ENCODE measurements at regions not wholly inside any gene's neighbourhood (a gene's known extent, or its start where the extent isn't known, plus 50 kb on each side); places are given as distances from the start of the nearest gene placed in this dataset.
"Not testable (repeated sequence)": the region's sequence is repeated elsewhere in the genome, so short reads cannot be mapped to it uniquely, and the experiment has no call there.

DNA sequence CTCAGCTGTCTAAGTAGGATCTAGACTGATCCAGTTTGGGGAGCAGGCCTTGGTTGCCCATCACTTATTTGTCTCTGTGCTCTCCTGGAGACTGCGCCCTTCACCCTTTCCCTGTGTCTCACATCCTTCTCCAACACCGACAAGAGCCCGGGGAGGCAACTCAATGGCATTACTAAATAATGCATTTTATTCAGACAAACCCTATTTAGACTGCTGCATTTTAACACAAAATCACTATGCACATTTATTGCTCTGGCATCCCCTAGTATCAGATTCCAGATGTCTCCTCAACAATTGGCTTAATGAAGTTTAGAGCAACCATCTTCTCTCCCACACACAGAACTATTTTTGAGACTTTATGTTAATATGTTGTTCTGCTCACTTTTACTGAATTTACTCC is 436.4 kb upstream of the CHRM3 start:
- no peaks in the 10 kb centered on the region for H3K27me3 Mint-ChIP-seq (ENCODE audit: insufficient read depth)
- H3K36me3 Mint-ChIP-seq (ENCODE audit: low read depth): no peaks in the 10 kb centered on the region
- DNase-seq (ENCODE audit: low spot score): no peak
- intact Hi-C loops (cut with micrococcal nuclease): no loop called here
- no peak overlapping the region for H3K27ac Mint-ChIP-seq
- H3K4me1 Mint-ChIP-seq (ENCODE audit: low read depth): no peaks in the 10 kb centered on the region
- no peaks in the 10 kb centered on the region for H3K9me3 Mint-ChIP-seq
- H3K4me3 Mint-ChIP-seq: no peak overlapping the region

DNA sequence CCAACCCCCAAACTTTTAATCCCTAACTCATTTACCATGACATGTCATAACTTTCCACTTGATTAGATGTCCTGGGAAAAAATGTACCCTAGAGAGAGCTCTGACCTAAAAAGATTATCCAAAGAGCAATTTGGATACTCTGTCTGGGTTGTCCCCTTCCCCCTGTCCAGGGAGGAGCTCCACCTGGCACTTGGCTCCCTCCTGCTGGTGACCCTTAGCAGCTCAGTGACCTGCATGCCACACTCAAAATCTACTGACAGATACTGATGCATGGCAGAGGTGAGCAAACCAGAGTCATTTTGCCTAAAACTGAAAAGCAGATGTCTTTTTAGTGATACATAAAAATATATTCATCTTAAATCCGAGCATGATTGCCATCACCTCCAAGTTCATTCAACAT is 442.3 kb upstream of the CHRM3 start:
- no peak for DNase-seq (ENCODE audit: low spot score)
- H3K36me3 Mint-ChIP-seq (ENCODE audit: low read depth): no peaks in the 10 kb centered on the region
- intact Hi-C loops (cut with micrococcal nuclease): no loop called here
- no peaks in the 10 kb centered on the region for H3K4me1 Mint-ChIP-seq (ENCODE audit: low read depth)
- no peak overlapping the region for H3K4me3 Mint-ChIP-seq
- no peaks in the 10 kb centered on the region for H3K9me3 Mint-ChIP-seq
- no peaks in the 10 kb centered on the region for H3K27me3 Mint-ChIP-seq (ENCODE audit: insufficient read depth)
- no peak overlapping the region for H3K27ac Mint-ChIP-seq

DNA sequence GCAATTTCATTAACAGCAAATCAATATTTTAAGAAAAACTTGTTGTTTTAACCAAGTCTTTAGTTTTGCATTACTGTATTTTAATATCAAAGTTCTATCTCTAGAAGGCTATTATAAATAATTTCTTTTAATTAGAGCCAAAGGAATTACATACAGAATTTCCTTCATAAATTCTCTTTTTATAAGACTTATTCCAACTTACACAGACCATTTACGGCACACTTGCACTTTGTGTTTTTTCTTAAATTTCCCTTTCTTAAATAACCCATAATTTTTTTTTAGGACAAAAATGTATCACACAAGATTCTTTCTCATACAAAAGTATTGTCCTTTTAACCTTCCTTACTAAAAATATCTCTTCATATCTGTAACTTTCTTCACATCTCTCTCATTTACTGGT is 458.5 kb upstream of the CHRM3 start:
- H3K4me1 Mint-ChIP-seq (ENCODE audit: low read depth): no peaks in the 10 kb centered on the region
- peaks cover 8% of the 10 kb centered on the region for H3K9me3 Mint-ChIP-seq
- intact Hi-C loops (cut with micrococcal nuclease): no loop called here
- no peak for DNase-seq (ENCODE audit: low spot score)
- H3K36me3 Mint-ChIP-seq (ENCODE audit: low read depth): no peaks in the 10 kb centered on the region
- no peak overlapping the region for H3K27ac Mint-ChIP-seq
- H3K4me3 Mint-ChIP-seq: no peak overlapping the region
- H3K27me3 Mint-ChIP-seq (ENCODE audit: insufficient read depth): no peaks in the 10 kb centered on the region

DNA sequence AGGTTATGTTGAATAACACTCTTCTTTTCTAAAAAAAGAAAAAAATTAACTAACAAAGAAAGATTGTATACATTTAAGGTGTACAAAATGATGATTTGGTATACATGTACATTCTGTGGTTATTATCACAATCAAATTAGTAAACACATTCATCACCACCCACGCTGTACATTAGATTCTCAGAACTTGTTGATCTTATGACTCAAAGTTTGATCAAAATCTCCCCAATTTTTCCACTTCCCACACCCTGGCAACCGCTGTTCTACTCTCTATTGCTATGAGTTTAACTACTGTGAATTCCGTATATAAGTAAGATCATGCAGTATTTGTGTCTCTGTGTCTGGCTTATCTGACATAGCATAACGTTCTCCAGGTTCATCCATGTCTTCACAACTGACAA is 469.5 kb upstream of the CHRM3 start:
- Mint-ChIP-seq H3K27ac (no peak overlapping the region), H3K4me3 (no peak overlapping the region), H3K9me3 (peaks cover 5% of the 10 kb centered on the region), H3K4me1 (ENCODE audit: low read depth) (no peaks in the 10 kb centered on the region), H3K36me3 (ENCODE audit: low read depth) (no peaks in the 10 kb centered on the region), H3K27me3 (ENCODE audit: insufficient read depth) (no peaks in the 10 kb centered on the region)
- intact Hi-C loops (cut with micrococcal nuclease): no loop called here
- DNase-seq (ENCODE audit: low spot score): no peak

DNA sequence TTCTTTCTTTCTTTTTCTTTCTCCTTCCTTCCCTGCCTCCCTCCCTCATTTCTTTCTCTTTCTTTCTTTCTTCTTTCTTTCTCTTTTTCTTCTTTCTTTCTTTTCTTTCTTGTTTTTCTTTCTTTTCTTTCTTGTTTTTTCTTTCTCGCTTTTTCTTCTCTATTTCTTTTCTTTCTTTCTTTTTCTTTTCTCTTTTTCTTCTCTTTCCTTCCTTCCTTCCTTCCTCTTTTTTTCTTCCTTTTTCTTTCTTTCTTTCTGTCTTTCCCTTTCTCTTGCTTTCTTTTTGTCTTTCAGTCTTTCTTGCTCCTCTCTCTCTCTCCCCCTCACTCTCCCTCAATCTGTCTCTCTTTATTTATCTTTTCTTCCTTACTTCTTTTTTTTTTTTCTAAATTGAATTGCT is 472.0 kb upstream of the CHRM3 start:
- H3K27ac Mint-ChIP-seq: no peak overlapping the region
- peaks cover 9% of the 10 kb centered on the region for H3K9me3 Mint-ChIP-seq
- intact Hi-C loops (cut with micrococcal nuclease): no loop called here
- no peak for DNase-seq (ENCODE audit: low spot score)
- H3K27me3 Mint-ChIP-seq (ENCODE audit: insufficient read depth): no peaks in the 10 kb centered on the region
- no peaks in the 10 kb centered on the region for H3K4me1 Mint-ChIP-seq (ENCODE audit: low read depth)
- H3K4me3 Mint-ChIP-seq: no peak overlapping the region
- H3K36me3 Mint-ChIP-seq (ENCODE audit: low read depth): no peaks in the 10 kb centered on the region

DNA sequence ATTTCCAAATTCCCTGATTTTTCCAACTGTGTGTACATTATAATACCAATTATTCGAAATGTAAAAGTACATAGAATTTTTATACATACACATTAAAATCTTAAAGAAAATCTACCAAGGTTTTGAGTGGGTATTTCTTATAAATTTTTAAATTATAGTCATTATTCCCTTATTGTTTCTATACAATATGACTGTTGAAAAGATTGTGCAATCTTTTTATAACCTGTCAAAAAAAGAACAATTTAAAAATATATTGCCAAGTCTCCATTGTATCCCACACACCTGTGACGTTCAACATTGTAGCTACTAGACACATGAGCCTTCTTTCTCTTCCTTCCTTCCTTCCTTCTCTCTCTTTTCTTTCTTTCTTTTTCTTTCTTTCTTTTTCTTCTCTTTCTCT is 473.2 kb upstream of the CHRM3 start:
- Mint-ChIP-seq H3K36me3 (ENCODE audit: low read depth) (no peaks in the 10 kb centered on the region), H3K27ac (no peak overlapping the region), H3K9me3 (peaks cover 9% of the 10 kb centered on the region), H3K4me1 (ENCODE audit: low read depth) (no peaks in the 10 kb centered on the region), H3K27me3 (ENCODE audit: insufficient read depth) (no peaks in the 10 kb centered on the region), H3K4me3 (no peak overlapping the region)
- DNase-seq (ENCODE audit: low spot score): no peak
- intact Hi-C loops (cut with micrococcal nuclease): no loop called here

DNA sequence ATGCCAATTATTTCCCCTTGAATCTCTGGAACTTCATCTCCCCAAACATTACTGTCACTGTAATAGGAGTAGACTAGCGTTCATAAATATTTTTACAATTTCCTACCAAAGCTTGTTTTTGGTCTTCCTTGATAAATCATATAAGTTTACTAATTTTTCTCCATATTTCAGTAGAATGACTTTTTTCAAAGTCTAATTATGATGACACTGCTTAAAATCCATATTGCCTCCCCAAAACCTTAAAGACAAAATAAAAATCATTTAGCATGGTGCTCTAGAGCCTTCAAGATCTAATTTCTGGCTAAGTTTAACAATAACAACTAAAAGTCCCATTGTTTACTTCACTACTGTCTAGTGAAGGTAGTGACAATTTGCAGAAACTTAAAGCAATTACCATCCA is 474.2 kb upstream of the CHRM3 start:
- H3K9me3 Mint-ChIP-seq: peaks cover 16% of the 10 kb centered on the region
- DNase-seq (ENCODE audit: low spot score): no peak
- H3K4me3 Mint-ChIP-seq: no peak overlapping the region
- no peaks in the 10 kb centered on the region for H3K4me1 Mint-ChIP-seq (ENCODE audit: low read depth)
- intact Hi-C loops (cut with micrococcal nuclease): no loop called here
- H3K27me3 Mint-ChIP-seq (ENCODE audit: insufficient read depth): no peaks in the 10 kb centered on the region
- H3K27ac Mint-ChIP-seq: no peak overlapping the region
- H3K36me3 Mint-ChIP-seq (ENCODE audit: low read depth): no peaks in the 10 kb centered on the region

DNA sequence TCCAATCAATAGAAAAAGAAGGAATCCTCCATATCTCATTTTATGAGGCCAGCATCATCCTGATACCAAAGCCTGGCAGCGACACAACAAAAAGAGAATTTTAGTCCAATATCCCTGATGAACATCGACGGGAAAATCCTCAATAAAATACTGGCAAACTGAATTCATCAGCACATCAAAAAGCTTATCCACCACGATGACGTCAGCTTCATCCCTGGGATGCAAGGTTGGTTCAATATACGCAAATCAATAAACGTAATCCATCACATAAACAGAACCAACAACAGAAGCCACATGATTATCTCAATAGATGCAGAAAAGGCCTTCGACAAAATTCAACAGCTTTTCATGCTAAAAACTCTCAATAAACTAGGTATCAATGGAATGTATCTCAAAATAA is 483.6 kb upstream of the CHRM3 start:
- H3K27ac Mint-ChIP-seq; DNase-seq (ENCODE audit: low spot score); H3K27me3 Mint-ChIP-seq (ENCODE audit: insufficient read depth); H3K36me3 Mint-ChIP-seq (ENCODE audit: low read depth); H3K4me3 Mint-ChIP-seq; intact Hi-C loops (cut with micrococcal nuclease); H3K4me1 Mint-ChIP-seq (ENCODE audit: low read depth): not testable (repeated sequence)
- peaks cover 18% of the 10 kb centered on the region for H3K9me3 Mint-ChIP-seq

DNA sequence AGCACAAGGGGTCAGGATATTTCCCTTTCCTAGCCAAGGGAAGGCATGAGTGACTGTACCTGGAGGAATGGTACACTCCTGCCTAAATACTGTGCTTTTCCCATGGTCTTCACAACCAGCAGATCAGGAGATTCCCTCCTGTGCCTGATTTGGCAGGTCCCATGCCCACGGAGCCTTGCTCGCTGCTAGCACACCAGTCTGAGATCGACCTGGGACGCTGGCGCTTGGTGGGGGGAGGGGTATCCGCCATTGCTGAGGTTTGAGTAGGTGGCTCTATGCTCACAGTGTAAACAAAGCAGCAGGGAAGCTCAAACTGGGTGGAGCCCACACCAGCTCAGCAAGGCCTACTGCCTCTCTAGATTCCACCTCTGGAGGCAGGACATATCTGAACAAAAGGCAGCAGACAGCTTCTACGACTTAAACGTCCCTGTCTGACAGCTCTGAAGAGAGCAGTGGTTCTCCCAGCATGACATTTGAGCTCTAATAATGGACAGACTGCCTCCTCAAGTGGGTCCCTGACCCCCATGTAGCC is 486.0 kb upstream of the CHRM3 start:
- DNase-seq (ENCODE audit: low spot score): no peak
- H3K36me3 Mint-ChIP-seq (ENCODE audit: low read depth): no peaks in the 10 kb centered on the region
- H3K27me3 Mint-ChIP-seq (ENCODE audit: insufficient read depth): no peaks in the 10 kb centered on the region
- H3K4me3 Mint-ChIP-seq: no peak overlapping the region
- no peaks in the 10 kb centered on the region for H3K4me1 Mint-ChIP-seq (ENCODE audit: low read depth)
- no peak overlapping the region for H3K27ac Mint-ChIP-seq
- intact Hi-C loops (cut with micrococcal nuclease): no loop called here
- H3K9me3 Mint-ChIP-seq: peaks cover 16% of the 10 kb centered on the region

DNA sequence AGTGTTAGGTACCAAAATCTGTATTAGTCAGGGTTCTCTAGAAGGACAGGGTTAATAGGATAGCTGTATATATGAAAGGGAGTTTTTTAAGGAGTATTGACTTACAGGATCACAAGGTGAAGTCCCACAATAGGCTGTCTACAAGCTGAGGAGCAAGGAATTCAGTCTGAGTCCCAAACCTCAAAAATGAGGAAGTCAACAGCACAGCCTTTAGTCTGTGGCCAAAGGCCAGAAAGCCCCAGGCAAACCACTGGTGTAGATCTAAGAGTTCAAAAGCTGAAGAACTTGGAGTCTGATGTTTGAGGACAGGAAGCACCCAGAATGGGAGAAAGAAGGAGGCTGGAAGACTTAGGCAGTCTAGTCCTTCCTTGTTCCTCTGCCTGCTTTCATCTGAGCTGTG is 487.5 kb upstream of the CHRM3 start:
- no peak overlapping the region for H3K4me3 Mint-ChIP-seq
- no peak overlapping the region for H3K27ac Mint-ChIP-seq
- H3K4me1 Mint-ChIP-seq (ENCODE audit: low read depth): no peaks in the 10 kb centered on the region
- H3K9me3 Mint-ChIP-seq: peaks cover 16% of the 10 kb centered on the region
- H3K27me3 Mint-ChIP-seq (ENCODE audit: insufficient read depth): no peaks in the 10 kb centered on the region
- no peak for DNase-seq (ENCODE audit: low spot score)
- intact Hi-C loops (cut with micrococcal nuclease): no loop called here
- H3K36me3 Mint-ChIP-seq (ENCODE audit: low read depth): no peaks in the 10 kb centered on the region

DNA sequence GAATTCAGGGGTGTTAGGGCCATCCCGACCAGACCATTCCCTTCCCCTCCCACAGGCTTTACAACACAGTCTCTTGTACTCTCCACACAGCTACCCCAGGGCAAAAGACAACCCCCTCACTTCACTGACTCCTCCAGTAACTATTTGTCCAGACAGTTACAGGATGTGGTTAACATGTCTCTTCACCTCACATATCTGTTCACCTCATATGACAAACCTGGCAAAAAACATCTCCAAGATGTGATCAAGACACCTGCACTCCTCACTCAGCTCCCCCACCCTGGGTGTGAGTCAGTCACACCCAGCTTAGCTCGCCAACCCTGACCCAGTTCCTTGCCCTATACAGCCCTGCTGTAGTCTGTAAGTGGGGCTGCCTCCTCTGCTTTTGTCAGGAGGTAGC is 490.5 kb upstream of the CHRM3 start:
- Mint-ChIP-seq H3K9me3 (peaks cover 9% of the 10 kb centered on the region), H3K27me3 (ENCODE audit: insufficient read depth) (no peaks in the 10 kb centered on the region), H3K27ac (no peak overlapping the region), H3K4me3 (no peak overlapping the region), H3K4me1 (ENCODE audit: low read depth) (no peaks in the 10 kb centered on the region), H3K36me3 (ENCODE audit: low read depth) (no peaks in the 10 kb centered on the region)
- DNase-seq (ENCODE audit: low spot score): no peak
- intact Hi-C loops (cut with micrococcal nuclease): no loop called here

DNA sequence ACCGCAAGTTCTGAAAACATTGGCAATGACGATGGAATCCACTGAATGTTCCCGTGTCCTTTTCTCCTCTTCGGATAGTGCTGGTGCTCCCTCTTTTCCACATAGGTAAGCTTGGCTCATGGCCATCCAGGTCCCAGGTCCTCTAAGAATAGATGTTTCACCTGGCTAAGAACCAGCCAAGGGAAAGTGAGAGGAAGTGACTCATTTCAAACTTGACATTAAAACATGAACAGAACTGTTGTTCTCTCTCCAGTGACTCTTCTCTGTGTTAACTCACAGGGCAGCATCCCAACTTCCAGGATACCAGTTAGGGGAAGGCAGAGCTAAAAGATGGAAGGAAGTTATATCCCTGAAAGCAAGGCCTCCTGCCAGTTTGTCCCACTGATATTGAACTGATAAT is 493.8 kb upstream of the CHRM3 start:
- H3K36me3 Mint-ChIP-seq (ENCODE audit: low read depth): no peaks in the 10 kb centered on the region
- no peak overlapping the region for H3K4me3 Mint-ChIP-seq
- intact Hi-C loops (cut with micrococcal nuclease): no loop called here
- H3K27me3 Mint-ChIP-seq (ENCODE audit: insufficient read depth): no peaks in the 10 kb centered on the region
- no peak overlapping the region for H3K27ac Mint-ChIP-seq
- no peak for DNase-seq (ENCODE audit: low spot score)
- H3K4me1 Mint-ChIP-seq (ENCODE audit: low read depth): no peaks in the 10 kb centered on the region
- peaks cover 10% of the 10 kb centered on the region for H3K9me3 Mint-ChIP-seq

DNA sequence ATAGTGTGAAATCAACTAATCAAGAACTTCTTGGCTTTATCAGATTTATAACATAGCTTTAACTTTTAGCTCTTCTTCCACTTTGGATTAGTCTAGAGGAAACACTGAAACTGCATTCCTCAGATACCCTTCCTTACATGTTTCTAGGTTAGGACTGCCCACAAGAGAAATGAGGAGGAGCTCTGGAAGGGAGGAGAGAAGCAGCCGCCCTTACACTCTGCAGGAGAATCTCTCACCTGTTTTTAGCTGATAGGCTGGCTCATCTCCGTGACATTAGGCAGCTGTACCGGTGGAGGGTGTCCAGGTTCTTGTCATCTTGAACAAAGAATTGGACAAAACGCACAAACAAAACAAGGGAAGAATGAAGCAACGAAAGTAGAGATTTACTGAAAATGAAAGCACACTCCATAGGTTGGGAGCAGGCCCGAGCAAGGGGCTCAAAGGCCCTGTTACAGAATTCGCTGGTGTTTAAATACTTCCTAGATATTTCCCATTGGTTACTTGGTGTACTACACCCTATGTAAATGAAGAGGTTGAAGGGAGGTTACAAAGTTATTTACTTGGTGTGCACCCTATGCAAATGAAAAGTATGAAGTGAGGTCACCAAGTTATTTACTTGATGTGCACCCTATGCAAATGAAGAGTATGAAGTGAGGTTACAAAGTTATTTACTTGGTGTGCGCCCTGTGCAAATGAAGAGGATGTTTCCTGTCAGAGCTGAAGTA is 524.9 kb upstream of the CHRM3 start:
- DNase-seq (ENCODE audit: low spot score): no peak
- Mint-ChIP-seq H3K27me3 (ENCODE audit: insufficient read depth) (no peaks in the 10 kb centered on the region), H3K36me3 (ENCODE audit: low read depth) (no peaks in the 10 kb centered on the region), H3K4me1 (ENCODE audit: low read depth) (no peaks in the 10 kb centered on the region), H3K27ac (no peak overlapping the region), H3K4me3 (no peak overlapping the region), H3K9me3 (peaks cover 11% of the 10 kb centered on the region)
- intact Hi-C loops (cut with micrococcal nuclease): no loop called here

DNA sequence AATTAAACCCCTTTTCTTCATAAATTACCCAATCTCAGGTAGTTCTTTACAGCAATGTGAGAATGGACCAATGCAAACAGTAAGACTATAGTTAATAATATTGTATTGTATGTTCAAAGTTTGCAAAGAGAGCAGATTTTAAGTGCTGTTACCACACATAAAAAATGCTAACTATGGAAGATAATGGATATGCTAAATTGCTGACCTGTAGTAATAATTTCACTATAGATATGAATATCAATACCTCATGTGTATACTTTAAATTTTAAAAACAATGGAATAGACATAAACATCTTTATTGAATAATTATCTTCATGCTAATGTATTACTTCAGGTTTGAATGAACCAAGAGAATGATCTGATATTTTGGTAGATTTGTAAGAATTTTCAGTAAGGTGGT is 552.4 kb upstream of the CHRM3 start:
- no peak for DNase-seq (ENCODE audit: low spot score)
- Mint-ChIP-seq H3K27me3 (ENCODE audit: insufficient read depth) (no peaks in the 10 kb centered on the region), H3K9me3 (peaks cover 12% of the 10 kb centered on the region), H3K36me3 (ENCODE audit: low read depth) (no peaks in the 10 kb centered on the region), H3K27ac (no peak overlapping the region), H3K4me3 (no peak overlapping the region), H3K4me1 (ENCODE audit: low read depth) (no peaks in the 10 kb centered on the region)
- intact Hi-C loops (cut with micrococcal nuclease): no loop called here
